Endothelial cell of umbilical vein (primary cell): ENCODE measurements at regions not wholly inside any gene's neighbourhood (a gene's known extent, or its start where the extent isn't known, plus 50 kb on each side); places are given as distances from the start of the nearest gene placed in this dataset.

Source experiments
- BruUV-seq: library from RNA; stranded (reverse); fragments of 400-500 nt; replicated peaks from 2 replicates; lab custom pipeline; 2021; lab: Mats Ljungman, UMichigan
- CTCF ChIA-PET: fragments of 300-600, 350-600 bp; sonication (Branson Sonifier 250); formaldehyde crosslinking; loops from one replicate; lab custom pipeline; 2021; ENCODE audit warnings: antibody characterized with exemption, inconsistent platforms; lab: Charles Lee
- POLR2A ChIA-PET: fragments of 300-600, 350-600 bp; sonication (Branson Sonifier 250); formaldehyde crosslinking; loops from one replicate; lab custom pipeline; 2021; ENCODE audit warnings: antibody characterized with exemption, inconsistent platforms; lab: Charles Lee
- DNase-seq: peaks from one replicate; pipeline ENCODE4 v3.0.0-alpha.2; 2011; ENCODE audit warnings: low read depth, low spot score
- FAIRE-seq: peaks from 2 replicates; lab custom pipeline; 2011; peaks lifted over from hg19 to GRCh38; lab: Jason Lieb, UNC
- H2AFZ ChIP-seq: 2 replicates; pipeline ENCODE4 v1.6.0; 2012; ENCODE audit warnings: low read depth, low read length, control low read depth, inconsistent platforms
- H3K27ac ChIP-seq: 2 replicates; pipeline ENCODE4 v1.5.1; 2011; ENCODE audit warnings: low read depth, mild to moderate bottlenecking, control low read depth, low read length, moderate library complexity; ENCODE audit not compliant: insufficient read depth
- H3K27me3 ChIP-seq, 2 experiments: 2 replicates each; pipeline versions ENCODE4 v1.6.0 to v1.6.1; 2011; ENCODE audit warnings: low read length in 2 of 2, mixed read lengths in 1 of 2; ENCODE audit not compliant: control insufficient read depth in 2 of 2, insufficient read depth in 2 of 2
- H3K36me3 ChIP-seq, 2 experiments: 2 replicates in 1 of 2; 3 replicates in 1 of 2; pipeline ENCODE4 v1.5.1; 2011; ENCODE audit warnings: low read length in 2 of 2, mild to moderate bottlenecking in 1 of 2, moderate library complexity in 1 of 2; ENCODE audit not compliant: control insufficient read depth in 2 of 2, insufficient read depth in 2 of 2; ENCODE audit errors: extremely low read depth in 1 of 2
- H3K4me1 ChIP-seq: 3 replicates; pipeline ENCODE4 v1.5.1; 2011; ENCODE audit warnings: mild to moderate bottlenecking, low read length; ENCODE audit not compliant: control insufficient read depth, insufficient read depth; ENCODE audit errors: extremely low read depth
- H3K4me2 ChIP-seq: 2 replicates; pipeline ENCODE4 v1.6.1; 2011; ENCODE audit warnings: low read length, control low read depth, mixed read lengths; ENCODE audit not compliant: insufficient read depth
- H3K4me3 ChIP-seq, 3 experiments: fragments of 200-600 bp in 1 of 3; sonication (generic), shearing (Covaris generic) in 1 of 3; replicated peaks in 1 of 3; 2 replicates each; pipeline ENCODE4 v1.5.1; 2011 to 2016; ENCODE audit warnings: control low read depth in 3 of 3, low read length in 3 of 3, mild to moderate bottlenecking in 2 of 3, inconsistent platforms in 1 of 3, low read depth in 1 of 3, moderate library complexity in 1 of 3; ENCODE audit not compliant: insufficient read depth in 1 of 3
- H3K79me2 ChIP-seq: 2 replicates; pipeline ENCODE4 v1.6.0; 2012; ENCODE audit warnings: low read length, inconsistent platforms; ENCODE audit not compliant: control insufficient read depth, insufficient read depth
- H3K9ac ChIP-seq: replicated peaks from 2 replicates; pipeline ENCODE3; 2011; ENCODE audit warnings: low read length, control low read depth; ENCODE audit not compliant: insufficient read depth; ENCODE audit errors: extremely low read depth
- H3K9me1 ChIP-seq: replicated peaks from 3 replicates; pipeline ENCODE4 v1.6.0; 2011; ENCODE audit warnings: mild to moderate bottlenecking, low read length; ENCODE audit not compliant: control insufficient read depth, insufficient read depth; ENCODE audit errors: extremely low read depth
- H3K9me3 ChIP-seq: replicated peaks from 2 replicates; pipeline ENCODE4 v1.5.1; 2012; ENCODE audit warnings: low read length, inconsistent platforms; ENCODE audit not compliant: control insufficient read depth, insufficient read depth
- H4K20me1 ChIP-seq: replicated peaks from 2 replicates; pipeline ENCODE3; 2011; ENCODE audit warnings: mild to moderate bottlenecking, low read length; ENCODE audit not compliant: control insufficient read depth, insufficient read depth; ENCODE audit errors: extremely low read depth
- EZH2 ChIP-seq: IDR thresholded peaks from 2 replicates; pipeline ENCODE4 v1.6.1; 2012; ENCODE audit warnings: borderline replicate concordance, low read depth, mild to moderate bottlenecking, moderate library complexity, low read length, inconsistent platforms; ENCODE audit not compliant: severe bottlenecking
- FOS ChIP-seq: IDR thresholded peaks from 2 replicates; pipeline ENCODE4 v1.6.1; 2011; ENCODE audit warnings: mild to moderate bottlenecking, low read length, moderate library complexity, borderline replicate concordance; ENCODE audit not compliant: insufficient read depth
- GATA2 ChIP-seq: IDR thresholded peaks from 2 replicates; pipeline ENCODE4 v1.7.0; 2011; ENCODE audit warnings: low read depth, mild to moderate bottlenecking, moderate library complexity, mixed read lengths, low read length; ENCODE audit not compliant: insufficient read length, insufficient read depth
- JUN ChIP-seq: IDR thresholded peaks from 2 replicates; pipeline ENCODE4 v1.6.1; 2011; ENCODE audit warnings: borderline replicate concordance, low read depth; ENCODE audit not compliant: insufficient read length, insufficient read depth
- MYC ChIP-seq: IDR thresholded peaks from one replicate; pipeline ENCODE4 v1.6.1; 2011; ENCODE audit warnings: mild to moderate bottlenecking, low read depth, low read length
- POLR2A ChIP-seq: IDR thresholded peaks from 2 replicates; pipeline ENCODE4 v1.6.1; 2012; ENCODE audit warnings: low read depth, mild to moderate bottlenecking, control low read depth, low read length
- POLR2AphosphoS5 ChIP-seq: IDR thresholded peaks from 2 replicates; pipeline ENCODE4 v1.6.1; 2012; ENCODE audit warnings: low read depth, mild to moderate bottlenecking, control low read depth, low read length, moderate library complexity; ENCODE audit not compliant: insufficient read depth
- dilution Hi-C: fragments of 300-500 bp; cut with MboI; formaldehyde crosslinking; loops from one replicate; pipeline ENCODE4 v1.15.0; 2019; ENCODE audit warnings: low sequenced_read_pairs; ENCODE audit not compliant: extremely low pct_ligation_motif_present
- intact Hi-C: fragments of 100-400 bp; cut with micrococcal nuclease; formaldehyde crosslinking; loops from one replicate; pipeline ENCODE4 v1.10.0; 2022
- TF ChIP-seq, protein P1 (sequence below): IDR thresholded peaks from 2 replicates; pipeline ENCODE4 v1.6.1; 2011; ENCODE audit not compliant: insufficient read depth, insufficient read length
- TF ChIP-seq, protein P2 (sequence below), 2 donors: IDR thresholded peaks; 1 replicate in 1 of 2; 2 replicates in 1 of 2; pipeline ENCODE4 v1.5.1; 2011; ENCODE audit warnings: low read length in 2 of 2, mild to moderate bottlenecking in 2 of 2, moderate library complexity in 2 of 2, control low read depth in 1 of 2, inconsistent platforms in 1 of 2, low read depth in 1 of 2; ENCODE audit not compliant: insufficient read depth in 1 of 2; ENCODE audit errors: extremely low read depth in 1 of 2

- no peaks in the 10 kb centered on the region for H3K36me3 ChIP-seq
- BruUV-seq = no TSS peak
- no peak overlapping the region for H3K4me3 ChIP-seq
- intact Hi-C loops = no loop called here
- dilution Hi-C loops = no loop called here
- H3K79me2 ChIP-seq = no peaks in the 10 kb centered on the region
- H3K9me1 ChIP-seq = no peaks in the 10 kb centered on the region
- DNase-seq = peak; percentile 43
- no peak overlapping the region for H2AFZ ChIP-seq
- H3K4me2 ChIP-seq = no peak overlapping the region
- no peak overlapping the region for H3K9ac ChIP-seq
- FAIRE-seq = peak; percentile 61
- CTCF ChIA-PET = interaction anchor here (1.1 to 1.2 kb wide), 2 partner anchors 11 to 41 kb away, joined by 3 to 4 read pairs; no protein-coding TSS in a partner anchor
- POLR2A ChIA-PET = no interaction called here
- no peaks in the 10 kb centered on the region for H3K9me3 ChIP-seq
- H4K20me1 ChIP-seq = no peaks in the 10 kb centered on the region
- no peak overlapping the region for H3K27ac ChIP-seq
- H3K27me3 ChIP-seq = no peaks in the 10 kb centered on the region
- TF ChIP-seq, protein P1, sequence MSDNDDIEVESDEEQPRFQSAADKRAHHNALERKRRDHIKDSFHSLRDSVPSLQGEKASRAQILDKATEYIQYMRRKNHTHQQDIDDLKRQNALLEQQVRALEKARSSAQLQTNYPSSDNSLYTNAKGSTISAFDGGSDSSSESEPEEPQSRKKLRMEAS = no peak
- TF ChIP-seq GATA2 (peak; percentile 29), MYC (no peak), POLR2A (no peak), POLR2AphosphoS5 (peak; percentile 64), JUN (no peak), EZH2 (no peak), FOS (no peak)
- TF ChIP-seq, protein P2, sequence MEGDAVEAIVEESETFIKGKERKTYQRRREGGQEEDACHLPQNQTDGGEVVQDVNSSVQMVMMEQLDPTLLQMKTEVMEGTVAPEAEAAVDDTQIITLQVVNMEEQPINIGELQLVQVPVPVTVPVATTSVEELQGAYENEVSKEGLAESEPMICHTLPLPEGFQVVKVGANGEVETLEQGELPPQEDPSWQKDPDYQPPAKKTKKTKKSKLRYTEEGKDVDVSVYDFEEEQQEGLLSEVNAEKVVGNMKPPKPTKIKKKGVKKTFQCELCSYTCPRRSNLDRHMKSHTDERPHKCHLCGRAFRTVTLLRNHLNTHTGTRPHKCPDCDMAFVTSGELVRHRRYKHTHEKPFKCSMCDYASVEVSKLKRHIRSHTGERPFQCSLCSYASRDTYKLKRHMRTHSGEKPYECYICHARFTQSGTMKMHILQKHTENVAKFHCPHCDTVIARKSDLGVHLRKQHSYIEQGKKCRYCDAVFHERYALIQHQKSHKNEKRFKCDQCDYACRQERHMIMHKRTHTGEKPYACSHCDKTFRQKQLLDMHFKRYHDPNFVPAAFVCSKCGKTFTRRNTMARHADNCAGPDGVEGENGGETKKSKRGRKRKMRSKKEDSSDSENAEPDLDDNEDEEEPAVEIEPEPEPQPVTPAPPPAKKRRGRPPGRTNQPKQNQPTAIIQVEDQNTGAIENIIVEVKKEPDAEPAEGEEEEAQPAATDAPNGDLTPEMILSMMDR (IDR thresholded peaks at IDR 0.05; ENCODE audit: extremely low read depth in 1 of 2, insufficient read depth in 1 of 2, low read depth in 1 of 2, low read length in 2 of 2) = no peak
- H3K4me1 ChIP-seq = peaks cover 33% of the 10 kb centered on the region
These were observed 264.7 kb downstream of the CYP26B1 start for GRCh38 chr2:71882949-71883472.
